GM20000 (cell line): ENCODE measurements at regions not wholly inside any gene's neighbourhood (a gene's known extent, or its start where the extent isn't known, plus 50 kb on each side); places are given as distances from the start of the nearest gene placed in this dataset.
"Not testable (repeated sequence)": the region's sequence is repeated elsewhere in the genome, so short reads cannot be mapped to it uniquely, and the experiment has no call there.

Experiments
- DNase-seq: peaks from one replicate; pipeline ENCODE4 v3.0.0; 2012; ENCODE audit warnings: low spot score
- TF ChIP-seq, protein P1 (sequence below): IDR thresholded peaks from 2 replicates; pipeline ENCODE4 v1.5.1; 2012; ENCODE audit warnings: mild to moderate bottlenecking, control low read depth; ENCODE audit errors: extremely low read depth, missing control alignments

- TF ChIP-seq, protein P1, sequence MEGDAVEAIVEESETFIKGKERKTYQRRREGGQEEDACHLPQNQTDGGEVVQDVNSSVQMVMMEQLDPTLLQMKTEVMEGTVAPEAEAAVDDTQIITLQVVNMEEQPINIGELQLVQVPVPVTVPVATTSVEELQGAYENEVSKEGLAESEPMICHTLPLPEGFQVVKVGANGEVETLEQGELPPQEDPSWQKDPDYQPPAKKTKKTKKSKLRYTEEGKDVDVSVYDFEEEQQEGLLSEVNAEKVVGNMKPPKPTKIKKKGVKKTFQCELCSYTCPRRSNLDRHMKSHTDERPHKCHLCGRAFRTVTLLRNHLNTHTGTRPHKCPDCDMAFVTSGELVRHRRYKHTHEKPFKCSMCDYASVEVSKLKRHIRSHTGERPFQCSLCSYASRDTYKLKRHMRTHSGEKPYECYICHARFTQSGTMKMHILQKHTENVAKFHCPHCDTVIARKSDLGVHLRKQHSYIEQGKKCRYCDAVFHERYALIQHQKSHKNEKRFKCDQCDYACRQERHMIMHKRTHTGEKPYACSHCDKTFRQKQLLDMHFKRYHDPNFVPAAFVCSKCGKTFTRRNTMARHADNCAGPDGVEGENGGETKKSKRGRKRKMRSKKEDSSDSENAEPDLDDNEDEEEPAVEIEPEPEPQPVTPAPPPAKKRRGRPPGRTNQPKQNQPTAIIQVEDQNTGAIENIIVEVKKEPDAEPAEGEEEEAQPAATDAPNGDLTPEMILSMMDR, result no peak
- DNase-seq, result no peak
Observed at GRCh38 chrX:85543866-85544265, 164.4 kb upstream of the POF1B start.

GRCh38 chrX:85529141-85529540 is 149.7 kb upstream of the POF1B start:
- DNase-seq, result not testable (repeated sequence)

- DNase-seq, result no peak
- TF ChIP-seq, protein P1, result no peak
Observed at GRCh38 chrX:85517994-85518718, 138.7 kb upstream of the POF1B start.

DNA sequence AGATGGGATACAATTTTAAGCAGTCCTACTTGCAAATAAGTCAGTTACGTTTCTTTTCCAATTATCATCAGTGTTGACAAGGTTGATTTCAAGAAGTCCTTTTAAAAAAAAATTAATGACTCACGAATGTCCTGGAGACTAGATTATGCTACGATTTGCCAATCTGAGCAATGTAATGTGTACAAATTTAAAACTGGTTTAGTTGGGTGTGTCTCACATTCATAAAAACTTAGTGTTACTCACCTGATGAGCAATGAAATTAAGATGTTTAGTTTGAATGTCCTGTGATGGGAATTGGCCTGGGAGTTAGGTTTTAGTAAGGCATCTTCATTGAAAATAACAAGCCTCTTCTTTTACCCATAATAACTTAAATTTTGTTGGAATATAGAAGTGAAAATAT is 136.7 kb upstream of the POF1B start:
- DNase-seq, result no peak
- TF ChIP-seq, protein P1, result no peak

- no peak for DNase-seq
- TF ChIP-seq, protein P1, result no peak
Observed at GRCh38 chrX:85506871-85507270, 127.4 kb upstream of the POF1B start.

- TF ChIP-seq, protein P1, result no peak
- DNase-seq, result no peak
Observed at GRCh38 chrX:85505801-85506200, 126.3 kb upstream of the POF1B start.

GRCh38 chrX:85504381-85504780 is 124.9 kb upstream of the POF1B start:
- no peak for DNase-seq
- TF ChIP-seq, protein P1, result no peak
